Ramos (cell line): ENCODE measurements at regions not wholly inside any gene's neighbourhood (a gene's known extent, or its start where the extent isn't known, plus 50 kb on each side); places are given as distances from the start of the nearest gene placed in this dataset.
"Not testable (repeated sequence)": the region's sequence is repeated elsewhere in the genome, so short reads cannot be mapped to it uniquely, and the experiment has no call there.

Experiments
- in situ Hi-C: fragments of 300-500 bp; cut with MboI; formaldehyde crosslinking; loops from one replicate; pipeline ENCODE4 v1.14.3; 2022; ENCODE audit warnings: low sequenced_read_pairs; ENCODE audit not compliant: unreplicated experiment

GRCh38 chrX:74251006-74251930 is 52.7 kb upstream of the ZCCHC13 start:
- in situ Hi-C loops, result no loop called here

- in situ Hi-C loops, result no loop called here
These were observed 53.4 kb upstream of the ZCCHC13 start for GRCh38 chrX:74250574-74250973.

DNA sequence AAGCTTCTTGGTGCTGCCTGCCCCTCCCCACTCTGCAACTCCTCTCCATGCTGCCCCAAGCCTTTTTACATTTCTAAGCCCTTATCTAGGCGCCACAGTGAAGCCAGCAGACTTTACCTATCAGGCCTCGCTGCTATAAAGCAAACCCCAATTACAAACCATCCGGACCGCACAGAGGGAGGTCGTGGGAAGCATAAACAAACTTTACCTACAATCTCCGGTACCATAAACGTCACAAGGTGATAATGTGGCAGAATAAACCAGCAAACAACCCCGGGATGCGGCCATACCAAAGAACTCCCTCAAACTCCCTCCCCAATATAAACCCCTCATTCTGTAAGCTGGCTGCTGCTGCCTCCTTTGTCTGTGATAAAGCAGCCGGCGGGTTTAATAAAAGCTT is 54.0 kb upstream of the ZCCHC13 start:
- in situ Hi-C loops, result no loop called here

GRCh38 chrX:74248889-74249288 is 55.1 kb upstream of the ZCCHC13 start:
- in situ Hi-C loops, result no loop called here

GRCh38 chrX:74246524-74246923 is 57.5 kb upstream of the ZCCHC13 start:
- in situ Hi-C loops, result no loop called here

DNA sequence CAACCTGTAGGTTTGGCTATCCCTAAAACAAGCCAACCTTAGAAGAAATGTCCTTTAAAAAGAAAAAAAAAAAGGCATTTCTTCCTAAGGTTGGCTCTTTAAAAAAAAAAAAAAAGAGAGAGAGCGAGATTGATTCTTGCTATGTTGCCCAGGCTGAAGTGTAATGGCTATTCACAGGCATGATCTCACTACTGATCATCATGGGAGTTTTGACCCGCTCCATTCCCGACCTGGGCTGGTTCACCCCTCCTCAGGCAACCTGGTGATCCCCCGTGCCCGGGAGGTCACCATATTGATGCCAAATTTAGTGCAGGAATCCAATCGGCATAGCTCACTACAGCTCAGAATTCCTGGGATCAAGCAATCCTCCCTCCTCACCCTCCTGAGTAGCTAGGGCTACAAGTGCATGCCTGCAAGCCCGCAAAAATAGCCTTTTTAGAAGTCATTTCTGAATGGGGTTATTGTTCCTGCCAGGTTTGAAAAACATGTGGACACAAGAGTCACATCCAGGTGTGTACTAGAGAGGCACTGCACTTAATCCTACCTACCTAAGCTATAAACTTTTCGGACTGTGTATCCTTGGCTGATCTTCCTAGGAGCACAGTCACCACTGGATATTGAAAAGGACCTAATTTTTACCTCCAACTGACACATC is 61.4 kb upstream of the ZCCHC13 start:
- in situ Hi-C loops, result no loop called here

GRCh38 chrX:74242050-74242449 is 61.9 kb upstream of the ZCCHC13 start:
- in situ Hi-C loops, result no loop called here

- in situ Hi-C loops, result no loop called here
These were observed 65.2 kb upstream of the ZCCHC13 start for GRCh38 chrX:74238771-74239170.

GRCh38 chrX:74234818-74235217 is 69.2 kb upstream of the ZCCHC13 start:
- in situ Hi-C loops, result no loop called here

- in situ Hi-C loops, result no loop called here
These were observed 71.1 kb upstream of the ZCCHC13 start for GRCh38 chrX:74232859-74233258.

- in situ Hi-C loops, result no loop called here
These were observed 72.4 kb upstream of the ZCCHC13 start for GRCh38 chrX:74231625-74232024.

DNA sequence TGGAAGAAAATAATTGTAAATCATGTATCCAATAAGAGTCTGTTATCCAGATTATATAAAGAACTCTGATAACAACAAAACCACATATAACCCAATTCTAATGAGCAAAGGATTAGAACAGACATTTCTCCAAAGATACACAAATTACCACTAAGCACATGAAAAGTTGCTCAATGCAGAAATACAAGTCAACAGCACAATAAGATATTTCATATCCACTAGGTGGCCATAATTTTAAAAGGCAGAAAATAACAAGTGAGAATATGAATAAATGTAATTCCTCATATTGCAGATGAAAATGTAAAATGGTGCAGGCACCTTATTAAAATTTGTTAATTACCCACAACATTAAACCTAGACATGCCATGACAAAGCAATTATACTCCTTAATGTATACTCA is 73.9 kb upstream of the ZCCHC13 start:
- in situ Hi-C loops, result no loop called here

GRCh38 chrX:74225111-74225510 is 78.9 kb upstream of the ZCCHC13 start:
- in situ Hi-C loops, result no loop called here

- in situ Hi-C loops, result no loop called here
These were observed 83.7 kb upstream of the ZCCHC13 start for GRCh38 chrX:74220277-74220676.

- in situ Hi-C loops, result no loop called here
These were observed 85.1 kb upstream of the ZCCHC13 start for GRCh38 chrX:74218895-74219294.

- in situ Hi-C loops, result no loop called here
These were observed 87.6 kb upstream of the ZCCHC13 start for GRCh38 chrX:74216421-74216820.

GRCh38 chrX:74211911-74212310 is 92.1 kb upstream of the ZCCHC13 start:
- in situ Hi-C loops, result no loop called here

- in situ Hi-C loops, result no loop called here
These were observed 96.4 kb upstream of the ZCCHC13 start for GRCh38 chrX:74207539-74207938.

DNA sequence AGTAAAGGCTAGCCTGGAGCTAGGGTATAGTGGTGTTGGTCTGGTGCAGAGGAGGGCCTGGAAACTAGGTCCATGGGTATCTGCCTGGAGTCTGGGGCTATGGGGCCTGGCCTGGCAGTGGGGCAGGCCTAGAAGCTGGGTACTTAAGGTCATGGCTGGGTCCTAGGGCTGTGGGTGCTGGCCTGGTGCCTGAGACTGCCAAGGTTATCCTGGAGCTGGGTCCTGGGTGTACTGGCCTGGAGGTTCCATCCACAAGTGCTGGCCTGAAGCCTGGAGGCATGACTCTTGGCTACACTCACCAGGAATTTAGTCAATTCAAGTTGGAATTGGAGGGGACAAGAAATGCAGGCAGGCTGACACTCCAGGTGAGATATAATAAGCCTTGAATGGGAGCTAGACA is 108.4 kb upstream of the ZCCHC13 start:
- in situ Hi-C loops, result no loop called here

DNA sequence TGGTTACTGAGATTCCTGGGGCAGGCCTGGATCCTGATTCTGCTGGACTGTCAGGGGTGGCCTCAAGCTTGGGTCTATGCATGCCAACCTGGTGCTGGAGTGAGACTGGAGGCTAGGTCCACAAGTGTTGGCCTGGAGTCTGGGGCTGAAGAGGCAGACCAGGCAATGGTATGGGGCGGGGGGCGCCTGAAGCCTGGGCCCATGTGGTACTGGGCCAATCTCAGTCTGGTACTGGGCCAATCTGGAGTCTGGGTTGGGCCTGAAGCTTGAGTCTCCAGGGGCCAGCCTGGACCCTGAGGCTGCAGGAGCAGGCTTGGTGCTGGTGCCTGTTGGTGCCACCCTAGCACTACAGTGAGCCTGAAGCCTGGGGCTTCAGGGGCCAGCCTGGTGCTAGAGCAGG is 108.9 kb upstream of the ZCCHC13 start:
- in situ Hi-C loops, result no loop called here

DNA sequence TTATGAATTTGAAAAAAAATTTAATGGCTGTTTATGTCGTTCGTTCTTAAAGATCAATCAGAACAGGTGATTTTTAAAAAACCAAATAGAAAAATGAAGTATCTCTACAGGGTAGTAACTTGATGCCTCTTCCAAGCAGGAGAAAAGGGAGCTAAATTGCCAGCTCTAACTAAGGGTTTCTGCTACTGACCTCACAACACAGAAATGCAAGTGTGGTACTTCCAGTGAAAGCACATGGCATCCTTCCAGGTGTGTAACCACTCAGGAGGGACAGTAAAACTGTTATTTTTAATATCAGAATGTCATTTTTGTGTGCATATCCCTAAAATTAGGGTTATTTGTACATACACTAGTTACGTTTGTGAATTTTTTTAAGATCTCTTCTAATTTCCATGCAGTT is 116.8 kb upstream of the ZCCHC13 start:
- in situ Hi-C loops, result no loop called here

DNA sequence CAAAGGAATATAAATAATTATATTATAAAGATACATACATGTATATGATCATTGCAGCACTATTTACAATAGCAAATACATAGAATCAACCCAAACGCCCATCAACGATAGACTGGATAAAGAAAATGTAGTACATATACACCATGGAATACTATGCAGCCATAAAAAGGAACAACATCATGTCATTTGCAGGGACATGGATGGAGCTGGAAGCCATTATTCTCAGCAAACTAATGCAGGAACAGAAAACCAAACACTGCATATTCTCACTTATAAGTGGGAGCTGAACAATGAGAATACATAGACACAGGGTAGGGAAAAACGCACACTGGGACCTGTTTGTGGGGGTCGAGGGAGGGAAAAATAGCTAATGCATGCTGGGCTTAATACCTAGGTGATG is 120.9 kb upstream of the ZCCHC13 start:
- in situ Hi-C loops, result not testable (repeated sequence)
